ENCODE measurements at regions not wholly inside any gene's neighbourhood (a gene's known extent, or its start where the extent isn't known, plus 50 kb on each side); places are given as distances from the start of the nearest gene placed in this dataset.

DNA sequence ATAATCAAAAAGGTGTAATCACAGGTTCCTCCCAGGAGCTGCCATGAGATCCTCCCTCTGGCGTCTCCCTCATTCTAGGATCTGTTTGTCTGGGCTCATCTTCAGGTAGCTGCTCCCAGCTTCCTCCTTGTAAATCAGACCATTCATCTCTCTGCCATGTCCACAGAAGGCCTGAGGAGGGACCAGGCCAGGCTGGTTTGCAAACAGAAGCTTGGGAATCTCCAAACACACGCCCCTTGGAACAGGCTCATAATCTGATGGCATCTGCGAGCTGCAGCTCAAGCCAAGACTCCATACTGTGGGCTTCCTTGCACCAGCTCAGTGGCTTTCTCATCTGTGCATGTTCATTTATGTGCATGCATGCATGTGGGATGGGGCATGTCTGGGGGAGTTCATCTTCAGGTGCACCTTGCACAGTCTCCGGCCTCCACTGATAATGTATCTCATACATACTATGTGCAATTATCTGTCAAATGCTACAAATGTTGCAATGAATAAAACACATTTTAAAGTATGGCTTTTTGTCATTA, 134.9 kb downstream of the NXPE2 start:
- no peak for TF ChIP-seq POLR2AphosphoS5 (IDR thresholded peaks at IDR 0.05; ENCODE audit: borderline replicate concordance, low read depth, low read length)
- TF ChIP-seq FOXP2 (optimal IDR thresholded peaks at IDR 0.05; ENCODE audit: control extremely low read depth, extremely low read length, insufficient read depth) = no peak
